ENCODE measurements at regions not wholly inside any gene's neighbourhood (a gene's known extent, or its start where the extent isn't known, plus 50 kb on each side); places are given as distances from the start of the nearest gene placed in this dataset.

DNA sequence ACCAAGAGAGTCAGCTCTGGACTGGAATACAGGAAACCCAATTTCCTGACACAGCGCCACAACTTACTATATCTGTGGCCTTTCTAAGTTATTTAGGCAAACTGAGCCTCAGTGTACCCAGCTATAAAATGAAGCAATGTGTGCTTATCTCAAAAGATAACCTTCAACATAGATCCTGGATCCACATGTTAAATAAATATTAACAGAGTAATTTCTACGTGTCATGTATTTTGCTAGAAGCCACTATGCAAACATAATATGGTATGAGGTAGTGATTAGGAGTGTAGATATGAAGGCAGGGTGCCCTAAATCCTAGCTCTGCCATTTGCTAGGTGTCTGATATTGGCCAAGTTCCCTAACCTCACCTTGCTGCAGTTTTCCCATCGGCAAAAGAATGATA, 527.0 kb downstream of the RAB28 start:
- Histone ChIP-seq H3K27me3 (ENCODE audit: control insufficient read depth, insufficient read depth, low read length) (no peaks in the 10 kb centered on the region), H3K4me3 (ENCODE audit: low read depth, low read length) (no peak overlapping the region), H3K36me3 (ENCODE audit: control insufficient read depth, insufficient read depth, low read length) (no peaks in the 10 kb centered on the region)
- no peak for FAIRE-seq
- no peak for TF ChIP-seq CTCF (IDR thresholded peaks at IDR 0.05; ENCODE audit: insufficient read depth, low read length, severe bottlenecking)
- no peak for DNase-seq (ENCODE audit: low read depth)

- H3K36me3 ChIP-seq (ENCODE audit: control insufficient read depth, insufficient read depth, low read length), result no peaks in the 10 kb centered on the region
- FAIRE-seq (no peak), DNase-seq (ENCODE audit: low read depth) (no peak)
- H3K27me3 ChIP-seq (ENCODE audit: control insufficient read depth, insufficient read depth, low read length), result no peaks in the 10 kb centered on the region
- no peak for TF ChIP-seq CTCF (IDR thresholded peaks at IDR 0.05; ENCODE audit: insufficient read depth, low read length, severe bottlenecking)
- no peak overlapping the region for H3K4me3 ChIP-seq (ENCODE audit: low read depth, low read length)
These were observed 528.1 kb downstream of the RAB28 start for GRCh38 chr4:12956026-12956425.

- Histone ChIP-seq H3K27me3 (ENCODE audit: control insufficient read depth, insufficient read depth, low read length) (no peaks in the 10 kb centered on the region), H3K4me3 (ENCODE audit: low read depth, low read length) (no peak overlapping the region), H3K36me3 (ENCODE audit: control insufficient read depth, insufficient read depth, low read length) (no peaks in the 10 kb centered on the region)
- TF ChIP-seq CTCF (IDR thresholded peaks at IDR 0.05; ENCODE audit: insufficient read depth, low read length, severe bottlenecking), result no peak
- FAIRE-seq, result no peak
- DNase-seq (ENCODE audit: low read depth), result no peak
These were observed 534.2 kb downstream of the RAB28 start for GRCh38 chr4:12949719-12950490.

DNA sequence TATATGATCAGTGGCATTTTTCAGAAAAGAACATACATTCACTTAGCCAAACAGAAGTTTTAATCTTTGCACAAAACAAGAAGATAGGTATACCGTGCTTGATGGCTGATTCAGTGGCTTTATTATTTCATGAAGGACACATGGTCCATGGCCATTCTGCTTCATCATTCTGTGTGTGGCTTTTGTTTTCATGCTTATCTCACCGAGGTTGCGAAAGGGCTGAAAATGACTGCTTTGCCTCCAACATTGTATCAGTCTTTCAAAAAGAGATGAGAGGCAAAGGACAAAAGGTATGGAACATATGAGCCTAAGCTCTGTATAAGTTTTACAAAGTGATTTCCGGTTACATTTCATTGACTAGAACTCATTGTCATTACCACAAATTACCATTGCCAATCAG, 541.1 kb downstream of the RAB28 start:
- Histone ChIP-seq H3K4me3 (ENCODE audit: low read depth, low read length) (no peak overlapping the region), H3K27me3 (ENCODE audit: control insufficient read depth, insufficient read depth, low read length) (no peaks in the 10 kb centered on the region), H3K36me3 (ENCODE audit: control insufficient read depth, insufficient read depth, low read length) (no peaks in the 10 kb centered on the region)
- FAIRE-seq (no peak), DNase-seq (ENCODE audit: low read depth) (no peak)
- no peak for TF ChIP-seq CTCF (IDR thresholded peaks at IDR 0.05; ENCODE audit: insufficient read depth, low read length, severe bottlenecking)

DNA sequence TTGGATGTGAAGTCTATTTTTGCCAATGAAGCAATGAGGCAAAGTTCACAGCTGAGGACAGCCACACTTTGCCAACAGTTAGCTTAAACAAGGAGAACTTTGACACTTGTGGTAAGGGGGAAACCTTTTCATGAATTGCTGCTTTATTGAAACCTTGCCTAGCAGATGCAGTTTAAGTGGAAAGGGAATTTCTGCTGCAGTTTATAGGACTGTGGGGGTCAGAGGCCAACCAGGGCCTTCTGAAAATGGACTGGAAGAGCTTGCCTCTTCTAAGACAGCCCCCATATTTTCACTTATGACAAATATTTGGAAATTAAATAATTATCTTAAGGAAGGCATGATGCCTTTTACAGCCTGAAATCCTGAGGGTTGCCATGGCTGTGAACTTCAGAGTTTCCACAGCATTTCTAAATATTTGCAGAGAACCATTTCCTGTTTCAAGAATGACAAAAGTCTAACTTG, 550.3 kb downstream of the RAB28 start:
- no peak for FAIRE-seq
- H3K27me3 ChIP-seq (ENCODE audit: control insufficient read depth, insufficient read depth, low read length), result no peaks in the 10 kb centered on the region
- no peak for TF ChIP-seq CTCF (IDR thresholded peaks at IDR 0.05; ENCODE audit: insufficient read depth, low read length, severe bottlenecking)

More for the DNA sequence above, 550.3 kb downstream of the RAB28 start:
- H3K36me3 ChIP-seq (ENCODE audit: control insufficient read depth, insufficient read depth, low read length), result no peaks in the 10 kb centered on the region
- DNase-seq (ENCODE audit: low read depth), result no peak
- H3K4me3 ChIP-seq (ENCODE audit: low read depth, low read length), result no peak overlapping the region

Measured in bronchial epithelial cell (primary cell).